NCI-H82 treated with DMSO at 0.1 percent for 48 hours (cell line): ENCODE measurements at regions not wholly inside any gene's neighbourhood (a gene's known extent, or its start where the extent isn't known, plus 50 kb on each side); places are given as distances from the start of the nearest gene placed in this dataset.
A peak's percentile ranks its signal among the peaks of the same experiment; 100 is the strongest.
"Not testable (repeated sequence)": the region's sequence is repeated elsewhere in the genome, so short reads cannot be mapped to it uniquely, and the experiment has no call there.

ENCODE experiments used
- DNase-seq: peaks from one replicate; lab custom pipeline; 2025; ENCODE audit not compliant: unreplicated experiment; lab: John Stamatoyannopoulos, UW

- no peak for DNase-seq
Measured at GRCh38 chrX:1700757-1701156, 85.9 kb downstream of the ASMT start.

GRCh38 chrX:1701396-1701901 lies 86.6 kb downstream of the ASMT start:
- DNase-seq = not testable (repeated sequence)

DNA sequence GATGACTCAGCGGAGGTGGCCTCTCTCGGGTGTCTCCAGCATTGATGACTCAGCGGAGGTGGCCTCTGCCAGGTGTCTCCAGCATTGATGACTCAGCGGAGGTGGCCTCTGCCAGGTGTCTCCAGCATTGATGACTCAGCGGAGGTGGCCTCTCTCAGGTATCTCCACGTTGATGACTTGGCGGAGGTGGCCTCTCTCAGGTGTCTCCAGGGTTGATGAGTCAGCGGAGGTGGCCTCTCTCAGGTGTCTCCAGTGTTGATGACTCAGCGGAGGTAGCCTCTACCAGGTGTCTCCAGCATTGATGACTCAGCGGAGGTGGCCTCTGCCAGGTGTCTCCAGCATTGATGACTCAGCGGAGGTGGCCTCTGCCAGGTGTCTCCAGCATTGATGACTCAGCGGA lies 87.3 kb downstream of the ASMT start:
- DNase-seq = not testable (repeated sequence)

DNA sequence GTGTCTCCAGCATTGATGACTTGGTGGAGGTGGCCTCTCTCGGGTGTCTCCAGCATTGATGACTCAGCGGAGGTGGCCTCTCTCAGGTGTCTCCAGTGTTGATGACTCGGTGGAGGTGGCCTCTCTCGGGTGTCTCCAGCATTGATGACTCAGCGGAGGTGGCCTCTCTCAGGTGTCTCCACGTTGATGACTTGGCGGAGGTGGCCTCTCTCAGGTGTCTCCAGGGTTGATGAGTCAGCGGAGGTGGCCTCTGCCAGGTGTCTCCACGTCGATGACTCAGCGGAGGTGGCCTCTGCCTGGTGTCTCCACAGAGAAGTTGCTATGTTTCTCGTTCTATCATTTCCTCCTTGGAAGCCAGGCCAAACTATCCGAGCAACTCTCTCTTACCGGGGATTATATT lies 87.7 kb downstream of the ASMT start:
- DNase-seq = not testable (repeated sequence)

- not testable (repeated sequence) for DNase-seq
Measured at GRCh38 chrX:1709277-1709676, 94.4 kb downstream of the ASMT start.

DNA sequence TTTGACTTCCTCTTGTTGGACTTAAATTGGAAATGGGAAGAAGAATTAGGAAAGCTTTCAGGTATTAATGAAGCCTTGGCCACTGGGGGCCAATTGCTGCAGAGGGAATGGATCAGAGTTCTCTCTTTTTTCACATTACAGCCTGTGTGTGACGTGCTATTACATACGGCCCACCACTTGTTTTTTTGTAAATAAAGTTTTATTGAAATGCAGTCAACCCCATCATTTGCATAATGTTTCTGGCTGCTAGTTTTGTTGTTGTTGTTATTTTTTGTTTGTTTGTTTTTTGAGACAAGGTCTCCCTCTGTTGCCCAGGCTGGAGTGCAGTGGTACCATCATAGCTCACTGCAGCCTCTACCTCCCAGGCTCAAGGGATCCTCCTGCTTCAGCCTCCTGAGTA lies 98.4 kb downstream of the ASMT start:
- no peak for DNase-seq

- no peak for DNase-seq
Measured at GRCh38 chrX:1717373-1717772, 102.5 kb downstream of the ASMT start.

- no peak for DNase-seq
Measured at GRCh38 chrX:1719270-1719669, 104.4 kb downstream of the ASMT start.

DNA sequence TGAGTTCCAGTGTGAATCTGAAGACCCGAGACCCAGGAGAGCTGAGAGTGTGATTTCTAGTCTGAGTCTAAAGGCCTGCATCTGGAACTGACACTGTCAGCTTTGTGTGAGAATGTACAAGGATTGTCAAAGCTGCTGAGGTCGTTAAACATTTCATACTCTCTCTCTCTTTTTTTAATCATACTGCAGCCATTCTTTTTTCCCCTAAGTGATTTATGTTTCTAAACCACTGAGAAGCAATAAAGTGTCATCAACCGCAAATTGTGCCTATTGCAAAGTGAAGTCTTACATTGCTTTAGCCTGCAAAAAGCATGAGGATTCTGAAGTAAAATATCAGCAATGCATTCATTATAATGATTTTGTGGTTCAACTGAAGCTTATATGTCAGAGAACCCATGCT lies 106.0 kb downstream of the ASMT start:
- no peak for DNase-seq

GRCh38 chrX:1725472-1725871 lies 110.6 kb downstream of the ASMT start:
- DNase-seq = peak; percentile 49

DNA sequence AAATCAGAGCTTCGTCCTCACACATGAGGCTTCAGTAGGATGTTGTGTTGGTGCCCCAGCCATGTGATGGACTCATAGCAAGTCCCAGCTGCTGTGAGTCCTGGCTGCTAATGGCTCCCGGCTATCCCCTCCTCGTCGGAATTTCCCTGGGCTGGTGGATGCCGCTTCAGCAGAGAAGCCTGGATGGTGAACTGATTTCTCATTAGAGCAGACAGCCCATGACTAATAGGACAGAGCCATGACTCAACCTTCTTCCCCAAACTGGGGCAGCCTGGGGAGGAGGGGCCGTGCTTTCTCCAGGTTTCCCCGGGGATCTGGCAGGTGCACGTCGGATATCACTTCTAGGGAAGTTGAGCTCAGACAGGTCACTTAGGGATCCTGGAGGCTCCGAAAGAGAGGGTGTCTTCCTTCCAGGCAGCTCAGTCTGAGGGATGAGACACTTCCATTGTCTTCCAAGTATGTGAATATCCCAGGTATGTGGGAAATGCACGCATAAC lies 112.7 kb downstream of the ASMT start:
- no peak for DNase-seq

- DNase-seq = no peak
Measured at GRCh38 chrX:1734806-1735205, 119.9 kb downstream of the ASMT start.

DNA sequence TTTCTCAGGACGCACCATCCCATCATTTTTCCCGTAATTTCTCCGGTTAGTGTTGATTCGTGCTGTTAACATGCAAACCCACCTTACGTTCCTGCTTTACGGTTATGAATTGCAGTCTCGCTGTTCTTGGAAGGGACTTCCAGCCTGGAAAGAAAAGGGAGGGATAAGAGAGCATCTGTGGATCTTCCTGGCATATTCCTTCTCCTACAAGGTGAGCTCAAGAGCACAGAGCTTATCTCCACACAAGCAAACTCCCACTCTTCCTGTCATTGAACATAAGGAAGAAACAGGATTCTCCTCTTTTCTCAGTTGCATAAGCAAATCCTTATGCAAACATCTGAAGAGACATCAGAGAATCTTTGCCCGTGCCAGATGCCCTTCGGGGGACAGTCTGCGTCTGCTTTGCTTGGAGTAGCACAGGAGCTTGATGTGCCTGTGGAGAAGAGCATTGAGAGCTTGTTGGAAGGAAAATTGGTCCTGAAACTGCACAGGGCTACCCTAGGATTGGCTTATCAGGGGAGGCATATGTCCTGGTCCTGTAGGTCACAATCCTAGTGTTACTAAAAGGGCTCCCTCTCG lies 127.0 kb downstream of the ASMT start:
- no peak for DNase-seq

DNA sequence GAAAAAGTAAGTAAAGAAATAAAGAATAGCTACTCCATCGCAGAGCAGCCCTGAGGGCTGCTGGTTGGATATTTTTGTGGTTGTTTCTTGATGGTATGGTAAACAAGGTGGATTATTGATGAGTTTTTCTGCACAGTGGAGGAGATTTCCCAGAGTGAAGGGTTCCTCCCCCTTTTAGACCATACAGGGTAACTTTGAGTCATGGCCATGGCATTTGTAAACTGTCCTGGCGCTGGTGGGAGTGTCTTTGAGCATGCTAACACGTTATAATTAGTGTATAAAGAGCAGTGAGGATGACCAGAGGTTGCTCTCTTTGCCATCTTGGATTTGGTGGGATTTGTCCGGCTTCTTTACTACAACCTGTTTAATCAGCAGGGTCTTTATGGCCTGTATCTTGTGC lies 128.2 kb downstream of the ASMT start:
- DNase-seq = no peak

- DNase-seq = no peak
Measured at GRCh38 chrX:1743663-1744062, 128.8 kb downstream of the ASMT start.

DNA sequence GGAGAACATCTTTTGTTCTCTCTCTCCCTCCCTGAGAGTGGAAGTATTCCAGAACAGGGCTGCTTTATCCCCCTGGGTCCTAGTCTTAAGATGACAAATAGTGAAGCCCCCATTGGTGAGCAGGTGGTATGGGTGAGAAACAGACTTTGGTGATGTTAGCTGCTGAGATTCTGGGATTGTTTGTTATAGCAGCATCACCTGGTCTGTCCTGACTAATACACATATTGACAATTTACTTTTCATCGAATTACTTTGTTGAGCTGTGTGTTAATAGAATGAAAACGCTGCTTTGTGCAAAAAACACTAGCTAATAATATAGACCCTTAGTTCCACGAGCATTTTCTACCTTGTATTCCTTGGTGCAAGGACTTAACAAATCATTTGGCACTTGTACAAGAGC lies 133.5 kb downstream of the ASMT start:
- no peak for DNase-seq

DNA sequence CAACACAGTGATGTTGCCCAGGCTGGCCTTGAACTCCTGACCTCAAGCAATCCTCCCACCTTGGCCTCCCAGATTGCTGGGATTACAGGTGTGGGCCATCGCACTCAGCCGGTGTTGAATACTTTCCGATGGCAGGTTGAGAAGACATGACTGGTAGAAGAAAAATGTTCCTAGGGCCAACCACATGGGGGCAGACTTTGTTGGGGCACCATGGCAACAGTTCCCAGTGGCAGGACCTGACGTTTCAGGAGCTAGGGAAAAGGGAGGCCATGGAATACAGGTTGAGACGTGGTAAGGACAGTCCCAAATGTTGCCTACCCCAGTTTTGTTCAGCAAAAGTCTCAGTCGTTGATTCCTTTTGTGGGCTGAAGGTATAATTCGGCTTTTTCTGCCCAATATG lies 134.6 kb downstream of the ASMT start:
- no peak for DNase-seq

DNA sequence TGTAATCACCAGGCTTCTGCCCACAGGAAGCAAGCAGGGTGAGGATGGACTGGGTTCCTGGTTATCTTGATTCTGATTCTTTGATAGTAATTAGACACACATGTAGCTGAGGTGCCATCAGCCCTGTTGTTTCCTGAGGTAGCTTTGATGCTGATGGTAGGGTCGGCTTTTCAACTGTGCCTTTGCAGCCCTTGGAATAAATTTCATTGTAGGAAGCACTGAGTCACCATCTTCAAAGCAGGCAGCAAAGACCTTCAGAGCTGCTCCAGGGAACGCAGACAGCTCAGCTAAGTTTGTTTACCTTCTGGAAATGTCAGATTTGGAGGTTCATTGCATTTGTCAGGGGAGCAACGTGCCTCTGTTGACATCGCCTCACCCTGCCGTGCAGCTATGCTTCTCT lies 135.4 kb downstream of the ASMT start:
- no peak for DNase-seq

DNA sequence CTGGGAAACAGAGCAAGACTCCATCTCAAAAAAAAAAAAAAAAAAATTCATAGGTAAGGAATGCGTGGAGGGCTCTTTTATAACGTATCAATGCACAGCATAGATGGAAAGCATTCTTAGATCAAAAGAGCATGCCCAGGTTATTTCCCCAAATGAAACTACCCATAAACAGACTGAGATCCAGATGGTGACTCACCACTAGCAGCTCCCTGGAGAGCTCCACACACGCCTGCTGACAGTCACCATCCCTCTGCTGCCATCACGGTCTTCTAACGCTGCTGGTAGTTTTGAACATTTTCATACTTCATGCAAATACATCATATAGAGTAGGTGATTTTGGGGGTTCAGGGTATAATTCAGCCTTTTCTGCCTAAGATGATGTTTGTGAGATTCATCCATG lies 136.9 kb downstream of the ASMT start:
- DNase-seq = no peak

DNA sequence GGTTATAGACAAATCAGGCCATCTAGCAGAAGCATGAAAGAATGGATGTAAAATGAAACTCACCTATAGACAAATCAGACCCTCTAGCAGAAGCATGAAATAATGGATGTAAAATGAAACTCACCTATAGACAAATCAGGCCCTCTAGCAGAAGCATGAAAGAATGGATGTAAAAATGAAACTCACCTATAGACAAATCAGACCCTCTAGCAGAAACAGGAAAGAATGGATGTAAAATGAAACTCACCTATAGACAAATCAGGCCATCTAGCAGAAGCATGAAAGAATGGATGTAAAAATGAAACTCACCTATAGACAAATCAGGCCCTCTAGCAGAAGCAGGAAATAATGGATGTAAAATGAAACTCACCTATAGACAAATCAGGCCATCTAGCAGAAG lies 137.9 kb downstream of the ASMT start:
- DNase-seq = not testable (repeated sequence)

GRCh38 chrX:1754077-1754476 lies 139.2 kb downstream of the ASMT start:
- DNase-seq = no peak

DNA sequence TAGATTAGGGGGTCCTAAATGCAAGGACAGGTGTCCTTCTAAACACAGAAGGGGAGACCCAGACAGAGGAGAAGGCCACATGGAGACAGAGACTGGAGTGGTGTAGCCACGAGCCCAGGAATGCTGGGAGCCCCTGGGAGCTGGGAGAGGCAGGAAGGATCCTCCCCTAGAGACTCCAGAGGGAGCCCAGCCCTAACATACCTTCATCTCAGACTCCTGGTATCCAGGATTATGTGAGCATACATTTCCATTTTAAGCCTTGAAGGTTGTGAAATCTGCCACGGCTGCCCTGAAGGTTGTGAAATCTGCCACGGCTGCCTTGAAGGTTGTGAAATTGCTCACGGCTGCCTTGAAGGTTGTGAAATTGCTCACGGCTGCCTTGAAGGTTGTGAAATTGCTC lies 148.4 kb downstream of the ASMT start:
- DNase-seq = no peak

- DNase-seq = not testable (repeated sequence)
Measured at GRCh38 chrX:1764883-1765364, 150.1 kb downstream of the ASMT start.
